ENCODE measurements at regions not wholly inside any gene's neighbourhood (a gene's known extent, or its start where the extent isn't known, plus 50 kb on each side); places are given as distances from the start of the nearest gene placed in this dataset.

GRCh38 chr21:35719080-35719479 lies 341.2 kb downstream of the SETD4 start:
- TF ChIP-seq EZH2phosphoT487 (IDR thresholded peaks at IDR 0.05; ENCODE audit: borderline replicate concordance) (no peak), CTCF (conservative IDR thresholded peaks at IDR 0.05; ENCODE audit: low read length) (no peak)
- Histone ChIP-seq H3K4me2 (ENCODE audit: low read depth, low read length, poor library complexity, severe bottlenecking) (no peak overlapping the region), H3K9ac (ENCODE audit: low read depth, low read length, poor library complexity, severe bottlenecking) (no peak overlapping the region), H3F3A (ENCODE audit: low read depth) (no peaks in the 10 kb centered on the region), H3K27me3 (ENCODE audit: insufficient read depth, low read length, poor library complexity, severe bottlenecking) (no peaks in the 10 kb centered on the region), H3K9me3 (ENCODE audit: insufficient read depth, low read depth, low read length) (no peaks in the 10 kb centered on the region), H3K4me1 (ENCODE audit: insufficient read depth, low read length, poor library complexity, severe bottlenecking) (no peaks in the 10 kb centered on the region), H3K79me2 (ENCODE audit: insufficient read depth, low read length) (no peaks in the 10 kb centered on the region), H3K4me3 (ENCODE audit: low read length, poor library complexity, severe bottlenecking) (no peak overlapping the region), H3K36me3 (ENCODE audit: insufficient read depth, low read length) (no peaks in the 10 kb centered on the region), H2AFZ (ENCODE audit: low read length) (no peak overlapping the region), H4K20me1 (ENCODE audit: insufficient read depth, low read length, poor library complexity, severe bottlenecking) (no peaks in the 10 kb centered on the region), H3K9me2 (replicated peaks; ENCODE audit: low read depth, low read length) (no peaks in the 10 kb centered on the region)

GRCh38 chr21:35716876-35717565 lies 343.3 kb downstream of the SETD4 start:
- Histone ChIP-seq H3K9me3 (ENCODE audit: insufficient read depth, low read depth, low read length) (no peaks in the 10 kb centered on the region), H2AFZ (ENCODE audit: low read length) (no peak overlapping the region), H3K27me3 (ENCODE audit: insufficient read depth, low read length, poor library complexity, severe bottlenecking) (no peaks in the 10 kb centered on the region), H3K9ac (ENCODE audit: low read depth, low read length, poor library complexity, severe bottlenecking) (no peak overlapping the region), H3F3A (ENCODE audit: low read depth) (no peaks in the 10 kb centered on the region), H3K4me3 (ENCODE audit: low read length, poor library complexity, severe bottlenecking) (no peak overlapping the region), H3K79me2 (ENCODE audit: insufficient read depth, low read length) (no peaks in the 10 kb centered on the region), H3K36me3 (ENCODE audit: insufficient read depth, low read length) (no peaks in the 10 kb centered on the region), H3K9me2 (replicated peaks; ENCODE audit: low read depth, low read length) (no peaks in the 10 kb centered on the region), H3K4me1 (ENCODE audit: insufficient read depth, low read length, poor library complexity, severe bottlenecking) (no peaks in the 10 kb centered on the region), H3K4me2 (ENCODE audit: low read depth, low read length, poor library complexity, severe bottlenecking) (no peak overlapping the region), H4K20me1 (ENCODE audit: insufficient read depth, low read length, poor library complexity, severe bottlenecking) (no peaks in the 10 kb centered on the region)
- TF ChIP-seq EZH2phosphoT487 (IDR thresholded peaks at IDR 0.05; ENCODE audit: borderline replicate concordance) (no peak), CTCF (conservative IDR thresholded peaks at IDR 0.05; ENCODE audit: low read length) (no peak)

GRCh38 chr21:35713914-35714313 lies 346.4 kb downstream of the SETD4 start:
- Histone ChIP-seq H3K9me3 (ENCODE audit: insufficient read depth, low read depth, low read length) (no peaks in the 10 kb centered on the region), H3K4me2 (ENCODE audit: low read depth, low read length, poor library complexity, severe bottlenecking) (no peak overlapping the region), H3K9ac (ENCODE audit: low read depth, low read length, poor library complexity, severe bottlenecking) (no peak overlapping the region)

More at GRCh38 chr21:35713914-35714313, 346.4 kb downstream of the SETD4 start:
- no peak overlapping the region for H3K4me3 ChIP-seq (ENCODE audit: low read length, poor library complexity, severe bottlenecking)
- TF ChIP-seq EZH2phosphoT487 (IDR thresholded peaks at IDR 0.05; ENCODE audit: borderline replicate concordance) (no peak), CTCF (conservative IDR thresholded peaks at IDR 0.05; ENCODE audit: low read length) (no peak)
- no peaks in the 10 kb centered on the region for H3K4me1 ChIP-seq (ENCODE audit: insufficient read depth, low read length, poor library complexity, severe bottlenecking)
- H3K79me2 ChIP-seq (ENCODE audit: insufficient read depth, low read length), result no peaks in the 10 kb centered on the region
- H3K9me2 ChIP-seq (replicated peaks; ENCODE audit: low read depth, low read length), result no peaks in the 10 kb centered on the region
- no peaks in the 10 kb centered on the region for H3K27me3 ChIP-seq (ENCODE audit: insufficient read depth, low read length, poor library complexity, severe bottlenecking)
- H3K36me3 ChIP-seq (ENCODE audit: insufficient read depth, low read length), result no peaks in the 10 kb centered on the region
- no peak overlapping the region for H2AFZ ChIP-seq (ENCODE audit: low read length)
- no peaks in the 10 kb centered on the region for H3F3A ChIP-seq (ENCODE audit: low read depth)
- no peaks in the 10 kb centered on the region for H4K20me1 ChIP-seq (ENCODE audit: insufficient read depth, low read length, poor library complexity, severe bottlenecking)
